GM21360 (cell line): ENCODE measurements at regions not wholly inside any gene's neighbourhood (a gene's known extent, or its start where the extent isn't known, plus 50 kb on each side); places are given as distances from the start of the nearest gene placed in this dataset.

ENCODE experiments used
- ATAC-seq: cut with Tn5 transposase; IDR thresholded peaks from one replicate; pipeline ENCODE4 v1.9.1; 2021; ENCODE audit warnings: mild to moderate bottlenecking, moderate library complexity; ENCODE audit not compliant: unreplicated experiment

DNA sequence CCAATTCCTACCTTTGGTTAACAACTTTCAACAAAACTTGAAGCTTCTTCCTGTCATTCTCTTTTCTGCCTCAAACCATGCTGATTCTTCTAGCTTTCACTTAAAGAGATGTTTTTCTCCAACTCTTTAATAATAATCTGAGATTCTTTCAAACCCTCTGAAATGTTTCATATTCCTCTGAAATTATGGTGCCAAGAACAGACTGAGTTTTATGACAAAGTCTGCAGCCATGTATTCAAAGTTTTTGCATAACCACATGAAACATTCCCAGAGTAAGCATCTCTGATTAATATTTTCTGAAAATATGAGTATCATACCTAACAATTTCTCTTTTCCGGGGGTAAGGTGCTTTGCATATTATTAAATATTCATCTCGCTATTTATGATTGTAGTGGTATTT lies 59.1 kb upstream of the DCN start:
- ATAC-seq: no peak

GRCh38 chr12:91240386-91241095 lies 57.9 kb upstream of the DCN start:
- ATAC-seq: no peak

- ATAC-seq: no peak
Observed at GRCh38 chr12:91239481-91239880, 56.9 kb upstream of the DCN start.
